HCT116 (cell line): ENCODE measurements at regions not wholly inside any gene's neighbourhood (a gene's known extent, or its start where the extent isn't known, plus 50 kb on each side); places are given as distances from the start of the nearest gene placed in this dataset.

Experiments used
- ATAC-seq: fragments of 200-7000 bp; cut with Tn5 transposase; 2 replicates; pipeline ENCODE4 v1.9.1; 2020; ENCODE audit warnings: mild to moderate bottlenecking, moderate library complexity
- BruUV-seq: library from RNA; stranded (reverse); fragments of 400-500 nt; replicated peaks from 2 replicates; lab custom pipeline; 2021; lab: Mats Ljungman, UMichigan
- CTCF ChIA-PET: fragments of 300-600 bp; sonication (Branson Sonifier 250); formaldehyde crosslinking; loops from one replicate; lab custom pipeline; 2021; ENCODE audit warnings: antibody characterized with exemption; lab: Charles Lee
- POLR2A ChIA-PET: fragments of 300-600, 350-600 bp; sonication (Branson Sonifier 250); formaldehyde crosslinking; loops from one replicate; lab custom pipeline; 2021; ENCODE audit warnings: antibody characterized with exemption; lab: Charles Lee
- RAD21 ChIA-PET, 2 experiments: fragments of 300-600 bp; sonication (Branson Sonifier 250); formaldehyde crosslinking; loops; one replicate each; lab custom pipeline; 2023; ENCODE audit warnings: low total read pairs in 2 of 2; ENCODE audit not compliant: uncharacterized antibody in 2 of 2, unreplicated experiment in 2 of 2, low non-redundant PET in 1 of 2; lab: Charles Lee
- DNase-seq: peaks from one replicate; pipeline ENCODE4 v3.0.0-alpha.2; 2010; ENCODE audit warnings: low read depth, low spot score
- H2AFZ ChIP-seq: fragments of 200-600 bp; shearing (Covaris generic), sonication (generic); 2 replicates; pipeline ENCODE4 v1.6.1; 2017; ENCODE audit warnings: low read depth, mixed run types, mixed read lengths, antibody characterized with exemption, low read length; ENCODE audit not compliant: poor library complexity, severe bottlenecking
- H3K27ac ChIP-seq: 2 replicates; pipeline ENCODE4 v1.5.1; 2012; ENCODE audit warnings: low read depth, low read length
- H3K27me3 ChIP-seq: fragments of 200-600 bp; sonication (generic); 2 replicates; pipeline ENCODE4 v1.6.1; 2016; ENCODE audit warnings: mixed run types, low read length, mixed read lengths; ENCODE audit not compliant: insufficient read depth
- H3K36me3 ChIP-seq, 2 experiments: fragments of 200-500 bp in 1 of 2; fragments of 200-600 bp in 1 of 2; sonication (Bioruptor generic) in 1 of 2; sonication (generic) in 1 of 2; 2 replicates each; pipeline versions ENCODE4 v1.5.1 to v1.6.1; 2014 to 2016; ENCODE audit warnings: low read length in 2 of 2, inconsistent platforms in 1 of 2, mixed read lengths in 1 of 2, mixed run types in 1 of 2; ENCODE audit not compliant: insufficient read depth in 2 of 2, control insufficient read depth in 1 of 2
- H3K4me1 ChIP-seq, 2 experiments: fragments of 200-600 bp in 1 of 2; sonication (generic) in 1 of 2; 2 replicates each; pipeline versions ENCODE4 v1.5.1 to v1.6.1; 2012 to 2017; ENCODE audit warnings: low read length in 2 of 2, inconsistent platforms in 1 of 2, mild to moderate bottlenecking in 1 of 2, mixed read lengths in 1 of 2, mixed run types in 1 of 2, moderate library complexity in 1 of 2; ENCODE audit not compliant: insufficient read depth in 2 of 2, control insufficient read depth in 1 of 2
- H3K4me2 ChIP-seq: fragments of 200-600 bp; sonication (generic); 2 replicates; pipeline ENCODE4 v1.6.1; 2017; ENCODE audit warnings: mixed run types, low read length, mixed read lengths
- H3K4me3 ChIP-seq, 2 experiments: fragments of 200-600 bp in 1 of 2; sonication (generic) in 1 of 2; replicated peaks in 1 of 2; 2 replicates each; pipeline ENCODE4 v1.5.1; 2011 to 2016; ENCODE audit warnings: low read length in 2 of 2, control low read depth in 1 of 2, low read depth in 1 of 2, mild to moderate bottlenecking in 1 of 2, mixed read lengths in 1 of 2, mixed run types in 1 of 2
- H3K79me2 ChIP-seq: fragments of 200-600 bp; sonication (generic); 2 replicates; pipeline ENCODE4 v1.6.1; 2017; ENCODE audit warnings: mild to moderate bottlenecking, mixed run types, low read length, moderate library complexity, mixed read lengths; ENCODE audit not compliant: insufficient read depth
- H3K9ac ChIP-seq: fragments of 200-600 bp; sonication (generic); 2 replicates; pipeline ENCODE4 v1.6.1; 2016; ENCODE audit warnings: low read length, mixed read lengths
- H3K9me2 ChIP-seq: fragments of 200-600 bp; sonication (generic), shearing (Covaris generic); 2 replicates; pipeline ENCODE4 v1.6.1; 2017; ENCODE audit warnings: mixed run types, mild to moderate bottlenecking, moderate library complexity; ENCODE audit not compliant: insufficient read depth
- H3K9me3 ChIP-seq, 2 experiments: fragments of 200-500 bp in 1 of 2; fragments of 200-600 bp in 1 of 2; sonication (Bioruptor generic) in 1 of 2; sonication (generic) in 1 of 2; 2 replicates each; pipeline ENCODE4 v1.6.1; 2014 to 2017; ENCODE audit warnings: low read length in 2 of 2, mixed read lengths in 2 of 2, inconsistent platforms in 1 of 2, low read depth in 1 of 2, mild to moderate bottlenecking in 1 of 2, mixed run types in 1 of 2, moderate library complexity in 1 of 2; ENCODE audit not compliant: control insufficient read depth in 1 of 2, insufficient read depth in 1 of 2
- H4K20me1 ChIP-seq: fragments of 200-600 bp; sonication (generic), shearing (Covaris generic); 2 replicates; pipeline ENCODE4 v1.6.1; 2017; ENCODE audit warnings: mixed run types, mild to moderate bottlenecking, moderate library complexity; ENCODE audit not compliant: insufficient read depth
- ATF3 ChIP-seq: IDR thresholded peaks from 2 replicates; pipeline ENCODE4 v1.6.1; 2012
- CEBPB ChIP-seq: IDR thresholded peaks from 2 replicates; pipeline ENCODE4 v1.6.1; 2012; ENCODE audit warnings: low read depth
- EZH2phosphoT487 ChIP-seq: fragments of 200-600 bp; IDR thresholded peaks from 2 replicates; pipeline ENCODE4 v1.6.1; 2018; ENCODE audit warnings: antibody characterized with exemption, borderline replicate concordance
- FOSL1 ChIP-seq: IDR thresholded peaks from 2 replicates; pipeline ENCODE4 v1.6.1; 2012; ENCODE audit warnings: low read depth
- POLR2AphosphoS5 ChIP-seq: IDR thresholded peaks from 2 replicates; pipeline ENCODE4 v1.6.1; 2011; ENCODE audit warnings: mild to moderate bottlenecking, low read depth, low read length, moderate library complexity
- RAD21 ChIP-seq: IDR thresholded peaks from 2 replicates; pipeline ENCODE4 v1.6.1; 2012; ENCODE audit warnings: low read depth, mild to moderate bottlenecking
- SIN3A ChIP-seq: IDR thresholded peaks from 2 replicates; pipeline ENCODE4 v1.6.1; 2012; ENCODE audit warnings: low read depth
- YY1 ChIP-seq: IDR thresholded peaks from 2 replicates; pipeline ENCODE4 v1.6.1; 2011; ENCODE audit warnings: low read length, low read depth, moderate library complexity, mild to moderate bottlenecking; ENCODE audit not compliant: insufficient replicate concordance; ENCODE audit errors: extremely low read depth
- ZNF274 ChIP-seq: fragments of 200-500 bp; sonication (Bioruptor generic); IDR thresholded peaks from 2 replicates; pipeline ENCODE4 v1.6.1; 2014; ENCODE audit warnings: mild to moderate bottlenecking, low read depth, low read length, inconsistent platforms
- intact Hi-C: fragments of 100-400 bp; cut with micrococcal nuclease; formaldehyde crosslinking; loops from 2 replicates; pipeline ENCODE4 v1.10.0; 2022

GRCh38 chr1:207250431-207250830, 71.0 kb upstream of the CD55 start:
- BruUV-seq = no TSS peak
- Histone ChIP-seq H3K36me3 (no peaks in the 10 kb centered on the region), H3K9me3 (no peaks in the 10 kb centered on the region), H3K4me2 (no peak overlapping the region), H4K20me1 (no peaks in the 10 kb centered on the region), H2AFZ (no peak overlapping the region), H3K9me2 (no peaks in the 10 kb centered on the region), H3K27me3 (no peaks in the 10 kb centered on the region), H3K9ac (no peak overlapping the region), H3K4me1 (no peaks in the 10 kb centered on the region), H3K4me3 (no peak overlapping the region), H3K79me2 (no peaks in the 10 kb centered on the region), H3K27ac (no peak overlapping the region)
- intact Hi-C loops = no loop called here
- no peak for DNase-seq
- ChIA-PET RAD21 (no interaction called here), POLR2A (no interaction called here), CTCF (no interaction called here)
- no peak for ATAC-seq
- no peak for TF ChIP-seq YY1

DNA sequence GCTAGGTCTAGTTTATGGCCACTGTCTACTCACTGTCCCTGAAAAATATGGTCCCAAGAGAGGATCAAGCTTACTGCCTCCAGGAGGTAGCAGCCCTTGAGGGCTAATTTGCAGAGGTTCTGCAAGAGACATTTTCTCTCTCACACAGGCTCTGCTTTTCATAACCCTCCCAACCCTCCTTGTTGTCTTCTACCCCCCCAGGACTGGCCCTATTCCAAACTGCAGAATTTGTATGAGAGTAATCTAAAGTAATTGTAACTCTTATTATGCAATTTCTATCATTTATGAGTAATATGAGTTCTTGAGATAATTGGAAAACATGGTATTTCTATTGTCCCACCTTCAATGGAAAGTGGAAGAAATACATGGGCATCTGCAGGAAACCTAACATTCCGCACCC, 70.4 kb upstream of the CD55 start:
- no peak overlapping the region for H3K4me3 ChIP-seq
- intact Hi-C loops = no loop called here
- no peaks in the 10 kb centered on the region for H3K9me2 ChIP-seq
- no peak overlapping the region for H2AFZ ChIP-seq
- no peak for ATAC-seq
- no peaks in the 10 kb centered on the region for H3K36me3 ChIP-seq
- no peaks in the 10 kb centered on the region for H4K20me1 ChIP-seq
- no peak overlapping the region for H3K27ac ChIP-seq
- H3K27me3 ChIP-seq = no peaks in the 10 kb centered on the region
- POLR2A ChIA-PET = no interaction called here
- BruUV-seq = no TSS peak
- no peak overlapping the region for H3K4me2 ChIP-seq
- TF ChIP-seq ATF3 (no peak), RAD21 (no peak), POLR2AphosphoS5 (no peak), YY1 (no peak), ZNF274 (no peak), EZH2phosphoT487 (no peak), FOSL1 (no peak), CEBPB (no peak), SIN3A (no peak)
- TF ChIP-seq, all 23 proteins: peak for 0
- Histone ChIP-seq H3K9me3 (no peaks in the 10 kb centered on the region), H3K79me2 (no peaks in the 10 kb centered on the region), H3K9ac (no peak overlapping the region), H3K4me1 (no peaks in the 10 kb centered on the region)
- RAD21 ChIA-PET = no interaction called here
- CTCF ChIA-PET = no interaction called here
- no peak for DNase-seq
